ENCODE measurements at regions not wholly inside any gene's neighbourhood (a gene's known extent, or its start where the extent isn't known, plus 50 kb on each side); places are given as distances from the start of the nearest gene placed in this dataset.

DNA sequence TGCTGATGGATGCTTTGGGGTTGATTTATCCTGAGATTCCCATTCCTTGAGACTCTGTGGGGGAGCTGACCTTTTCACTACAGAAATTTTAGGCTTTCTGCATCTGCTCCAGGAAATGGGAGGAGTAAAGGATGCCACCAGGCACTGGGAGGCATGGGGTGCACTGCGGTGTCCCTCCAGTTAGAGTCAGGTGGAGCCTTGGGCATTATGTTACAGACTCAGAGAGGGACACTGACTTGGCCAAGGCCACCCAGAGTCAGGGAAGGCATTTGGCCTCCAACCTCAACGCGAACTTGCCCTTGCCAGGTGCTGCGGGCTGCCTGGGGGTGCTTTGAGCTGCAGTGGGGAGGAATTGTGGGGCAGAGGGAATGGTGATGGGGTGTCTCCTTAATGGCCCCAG is 58.0 kb upstream of the TBX3 start:
- TF ChIP-seq, protein P1, sequence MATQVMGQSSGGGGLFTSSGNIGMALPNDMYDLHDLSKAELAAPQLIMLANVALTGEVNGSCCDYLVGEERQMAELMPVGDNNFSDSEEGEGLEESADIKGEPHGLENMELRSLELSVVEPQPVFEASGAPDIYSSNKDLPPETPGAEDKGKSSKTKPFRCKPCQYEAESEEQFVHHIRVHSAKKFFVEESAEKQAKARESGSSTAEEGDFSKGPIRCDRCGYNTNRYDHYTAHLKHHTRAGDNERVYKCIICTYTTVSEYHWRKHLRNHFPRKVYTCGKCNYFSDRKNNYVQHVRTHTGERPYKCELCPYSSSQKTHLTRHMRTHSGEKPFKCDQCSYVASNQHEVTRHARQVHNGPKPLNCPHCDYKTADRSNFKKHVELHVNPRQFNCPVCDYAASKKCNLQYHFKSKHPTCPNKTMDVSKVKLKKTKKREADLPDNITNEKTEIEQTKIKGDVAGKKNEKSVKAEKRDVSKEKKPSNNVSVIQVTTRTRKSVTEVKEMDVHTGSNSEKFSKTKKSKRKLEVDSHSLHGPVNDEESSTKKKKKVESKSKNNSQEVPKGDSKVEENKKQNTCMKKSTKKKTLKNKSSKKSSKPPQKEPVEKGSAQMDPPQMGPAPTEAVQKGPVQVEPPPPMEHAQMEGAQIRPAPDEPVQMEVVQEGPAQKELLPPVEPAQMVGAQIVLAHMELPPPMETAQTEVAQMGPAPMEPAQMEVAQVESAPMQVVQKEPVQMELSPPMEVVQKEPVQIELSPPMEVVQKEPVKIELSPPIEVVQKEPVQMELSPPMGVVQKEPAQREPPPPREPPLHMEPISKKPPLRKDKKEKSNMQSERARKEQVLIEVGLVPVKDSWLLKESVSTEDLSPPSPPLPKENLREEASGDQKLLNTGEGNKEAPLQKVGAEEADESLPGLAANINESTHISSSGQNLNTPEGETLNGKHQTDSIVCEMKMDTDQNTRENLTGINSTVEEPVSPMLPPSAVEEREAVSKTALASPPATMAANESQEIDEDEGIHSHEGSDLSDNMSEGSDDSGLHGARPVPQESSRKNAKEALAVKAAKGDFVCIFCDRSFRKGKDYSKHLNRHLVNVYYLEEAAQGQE (IDR thresholded peaks at IDR 0.05; ENCODE audit: low read depth) = no peak
- no peak for TF ChIP-seq TCF7L2 (IDR thresholded peaks at IDR 0.05; ENCODE audit: borderline replicate concordance, extremely low read depth, insufficient read depth, insufficient read length)
- no peak for TF ChIP-seq RAD21 (IDR thresholded peaks at IDR 0.05; ENCODE audit: low read depth)
- TF ChIP-seq, protein P2, sequence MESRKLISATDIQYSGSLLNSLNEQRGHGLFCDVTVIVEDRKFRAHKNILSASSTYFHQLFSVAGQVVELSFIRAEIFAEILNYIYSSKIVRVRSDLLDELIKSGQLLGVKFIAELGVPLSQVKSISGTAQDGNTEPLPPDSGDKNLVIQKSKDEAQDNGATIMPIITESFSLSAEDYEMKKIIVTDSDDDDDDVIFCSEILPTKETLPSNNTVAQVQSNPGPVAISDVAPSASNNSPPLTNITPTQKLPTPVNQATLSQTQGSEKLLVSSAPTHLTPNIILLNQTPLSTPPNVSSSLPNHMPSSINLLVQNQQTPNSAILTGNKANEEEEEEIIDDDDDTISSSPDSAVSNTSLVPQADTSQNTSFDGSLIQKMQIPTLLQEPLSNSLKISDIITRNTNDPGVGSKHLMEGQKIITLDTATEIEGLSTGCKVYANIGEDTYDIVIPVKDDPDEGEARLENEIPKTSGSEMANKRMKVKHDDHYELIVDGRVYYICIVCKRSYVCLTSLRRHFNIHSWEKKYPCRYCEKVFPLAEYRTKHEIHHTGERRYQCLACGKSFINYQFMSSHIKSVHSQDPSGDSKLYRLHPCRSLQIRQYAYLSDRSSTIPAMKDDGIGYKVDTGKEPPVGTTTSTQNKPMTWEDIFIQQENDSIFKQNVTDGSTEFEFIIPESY (IDR thresholded peaks at IDR 0.05; ENCODE audit: extremely low read depth, insufficient replicate concordance, low read length) = no peak
- TF ChIP-seq POLR2AphosphoS5 (IDR thresholded peaks at IDR 0.05; ENCODE audit: low read depth, low read length) = no peak
- TF ChIP-seq, protein P3, sequence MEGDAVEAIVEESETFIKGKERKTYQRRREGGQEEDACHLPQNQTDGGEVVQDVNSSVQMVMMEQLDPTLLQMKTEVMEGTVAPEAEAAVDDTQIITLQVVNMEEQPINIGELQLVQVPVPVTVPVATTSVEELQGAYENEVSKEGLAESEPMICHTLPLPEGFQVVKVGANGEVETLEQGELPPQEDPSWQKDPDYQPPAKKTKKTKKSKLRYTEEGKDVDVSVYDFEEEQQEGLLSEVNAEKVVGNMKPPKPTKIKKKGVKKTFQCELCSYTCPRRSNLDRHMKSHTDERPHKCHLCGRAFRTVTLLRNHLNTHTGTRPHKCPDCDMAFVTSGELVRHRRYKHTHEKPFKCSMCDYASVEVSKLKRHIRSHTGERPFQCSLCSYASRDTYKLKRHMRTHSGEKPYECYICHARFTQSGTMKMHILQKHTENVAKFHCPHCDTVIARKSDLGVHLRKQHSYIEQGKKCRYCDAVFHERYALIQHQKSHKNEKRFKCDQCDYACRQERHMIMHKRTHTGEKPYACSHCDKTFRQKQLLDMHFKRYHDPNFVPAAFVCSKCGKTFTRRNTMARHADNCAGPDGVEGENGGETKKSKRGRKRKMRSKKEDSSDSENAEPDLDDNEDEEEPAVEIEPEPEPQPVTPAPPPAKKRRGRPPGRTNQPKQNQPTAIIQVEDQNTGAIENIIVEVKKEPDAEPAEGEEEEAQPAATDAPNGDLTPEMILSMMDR (IDR thresholded peaks at IDR 0.05 in 2 of 3, conservative IDR thresholded peaks at IDR 0.05 in 1 of 3; ENCODE audit: borderline replicate concordance in 1 of 3, insufficient read depth in 1 of 3, low read depth in 2 of 3, low read length in 2 of 3) = no peak
- TF ChIP-seq POLR2A (IDR thresholded peaks at IDR 0.05; ENCODE audit: borderline replicate concordance, extremely low read depth, insufficient read depth, insufficient read length) = no peak
- TF ChIP-seq, protein P4, sequence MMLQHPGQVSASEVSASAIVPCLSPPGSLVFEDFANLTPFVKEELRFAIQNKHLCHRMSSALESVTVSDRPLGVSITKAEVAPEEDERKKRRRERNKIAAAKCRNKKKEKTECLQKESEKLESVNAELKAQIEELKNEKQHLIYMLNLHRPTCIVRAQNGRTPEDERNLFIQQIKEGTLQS (IDR thresholded peaks at IDR 0.05) = no peak
- no peak for TF ChIP-seq SP1 (IDR thresholded peaks at IDR 0.05; ENCODE audit: low read depth)
- no peak for TF ChIP-seq EZH2phosphoT487 (IDR thresholded peaks at IDR 0.05; ENCODE audit: borderline replicate concordance)

Measured in HCT116 (cell line).